HTR-8/SVneo (cell line): ENCODE measurements at regions not wholly inside any gene's neighbourhood (a gene's known extent, or its start where the extent isn't known, plus 50 kb on each side); places are given as distances from the start of the nearest gene placed in this dataset.

Source experiments
- DNase-seq: peaks from one replicate; pipeline ENCODE4 v3.0.0; 2011; ENCODE audit warnings: low spot score, mixed read lengths; ENCODE audit not compliant: insufficient read length
- FAIRE-seq: peaks from 2 replicates; lab custom pipeline; 2011; peaks lifted over from hg19 to GRCh38; lab: Jason Lieb, UNC

DNA sequence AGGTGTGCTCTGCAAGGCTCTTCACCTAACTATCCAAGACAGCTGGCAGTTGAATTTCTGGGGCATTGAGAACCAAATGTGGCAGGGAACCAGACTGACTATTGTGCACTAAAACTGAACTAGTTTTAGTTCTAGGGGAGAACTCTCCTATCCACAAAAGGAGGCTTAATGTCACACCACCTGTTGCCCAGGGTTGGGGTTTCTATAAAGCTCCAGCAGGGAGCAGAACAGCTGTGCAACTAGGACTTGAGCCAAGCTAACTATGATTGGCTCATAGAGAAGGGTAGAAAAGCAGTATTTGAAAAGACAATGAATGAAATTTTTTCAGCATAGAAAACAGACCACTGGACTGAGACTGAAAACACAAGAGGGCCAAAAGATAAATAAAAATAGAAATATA is 53.3 kb upstream of the FGGY start:
- DNase-seq, result no peak
- no peak for FAIRE-seq

DNA sequence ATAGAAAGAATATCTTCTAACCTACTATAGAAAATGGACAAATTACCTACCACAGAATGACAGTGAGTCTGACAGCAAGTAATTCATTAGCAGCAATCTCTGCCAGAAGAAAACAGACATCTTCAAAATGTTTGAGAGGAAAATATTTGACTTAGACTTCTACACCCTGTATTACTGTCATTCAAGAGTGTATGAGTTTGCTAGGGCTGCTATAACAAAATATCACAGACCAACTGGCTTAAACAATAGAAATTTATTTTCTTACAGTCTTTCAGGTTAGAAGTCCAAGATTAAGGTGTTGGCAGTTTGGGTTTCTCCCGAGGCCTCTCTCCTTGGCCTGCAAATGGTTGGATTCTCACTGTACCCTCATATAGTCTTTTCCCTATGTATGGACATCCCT is 52.9 kb upstream of the FGGY start:
- no peak for DNase-seq
- no peak for FAIRE-seq

DNA sequence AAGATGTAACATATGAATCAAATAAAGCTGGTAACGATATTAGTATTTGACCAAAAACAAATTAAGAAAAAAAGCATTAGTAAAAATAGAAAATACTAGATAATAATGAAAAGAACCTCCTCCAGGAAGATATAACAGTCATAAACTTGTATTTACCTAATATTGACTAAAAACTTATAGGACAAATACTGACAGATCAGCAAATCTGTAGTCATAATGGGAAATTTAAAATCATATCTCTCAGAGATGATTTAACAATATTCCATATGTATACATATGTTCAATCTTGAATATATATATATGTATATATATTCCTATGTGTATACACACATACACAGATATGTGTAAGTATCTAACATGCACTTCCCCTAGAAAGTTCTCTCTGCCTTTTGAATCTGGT is 52.0 kb upstream of the FGGY start:
- no peak for DNase-seq
- no peak for FAIRE-seq
